Ovary (tissue), 7 donors: ENCODE measurements at regions not wholly inside any gene's neighbourhood (a gene's known extent, or its start where the extent isn't known, plus 50 kb on each side); places are given as distances from the start of the nearest gene placed in this dataset.

Experiments used
- DNase-seq, 5 donors: peaks; one replicate each; pipeline ENCODE4 v3.0.0-alpha.2; 2019 to 2020
- H3K27ac ChIP-seq, 2 donors: fragments of 200-600 bp; one replicate each; pipeline versions ENCODE4 v1.5.1 to v1.8.0; 2019 to 2022
- H3K27me3 ChIP-seq: fragments of 200-600 bp; one replicate; pipeline ENCODE4 v1.8.0; 2022
- H3K36me3 ChIP-seq: fragments of 200-600 bp; sonication (generic); one replicate; pipeline ENCODE4 v1.5.1; 2019
- H3K4me1 ChIP-seq: one replicate; pipeline ENCODE4 v1.8.1; 2013; ENCODE audit warnings: mild to moderate bottlenecking, moderate library complexity; ENCODE audit not compliant: insufficient read depth
- H3K4me3 ChIP-seq: fragments of 200-600 bp; sonication (generic); one replicate; pipeline ENCODE4 v1.5.1; 2017
- H3K9me3 ChIP-seq, 2 donors: fragments of 200-600 bp in 1 of 2; sonication (generic) in 1 of 2; one replicate each; pipeline versions ENCODE4 v1.5.1 to v1.8.1; 2013 to 2019; ENCODE audit warnings: mild to moderate bottlenecking in 1 of 2, moderate library complexity in 1 of 2
- EP300 ChIP-seq: sonication (generic); formaldehyde crosslinking; IDR thresholded peaks from one replicate; pipeline ENCODE4 v1.6.1; 2017; ENCODE audit warnings: antibody characterized with exemption
- POLR2A ChIP-seq: fragments of 450-650 bp; IDR thresholded peaks from one replicate; pipeline ENCODE4 v1.6.1; 2017; ENCODE audit warnings: antibody characterized with exemption, mild to moderate bottlenecking, moderate library complexity
- WGBS, 3 donors: extraction: QIAGEN DNeasy Blood & Tissue Kit in 1 of 3; methylation state at CpG; one replicate each; pipeline versions ENCODE4 v1.1.5 to v1.1.7; 2013 to 2017; 5-methylcytosine and 5-hydroxymethylcytosine counted together
- intact Hi-C, 4 donors: fragments of 100-400 bp; cut with DNase I; formaldehyde crosslinking; loops; one replicate each; pipeline versions ENCODE4 v1.11.0 to v1.15.1; 2022 to 2023
- TF ChIP-seq, protein P1 (sequence below), 3 donors: fragments of 450-650 bp in 2 of 3; fragments of 200-600 bp in 1 of 3; IDR thresholded peaks; one replicate each; pipeline versions ENCODE4 v1.5.1 to v1.8.0; 2016 to 2022; ENCODE audit warnings: antibody characterized with exemption in 3 of 3, mild to moderate bottlenecking in 1 of 3
- donor health status: DM: no; HTN: no; CAD: no; lungs with moderate emphysema.
- donor health status: DM: no; HTN: no; CAD: no.
- donor health status: Bipolar disorder and iron deficiency.
- donor health status: DM: no; HTN: no; CAD: no.
- donor health status: DM: yes; HTN: yes; CAD: no.

DNA sequence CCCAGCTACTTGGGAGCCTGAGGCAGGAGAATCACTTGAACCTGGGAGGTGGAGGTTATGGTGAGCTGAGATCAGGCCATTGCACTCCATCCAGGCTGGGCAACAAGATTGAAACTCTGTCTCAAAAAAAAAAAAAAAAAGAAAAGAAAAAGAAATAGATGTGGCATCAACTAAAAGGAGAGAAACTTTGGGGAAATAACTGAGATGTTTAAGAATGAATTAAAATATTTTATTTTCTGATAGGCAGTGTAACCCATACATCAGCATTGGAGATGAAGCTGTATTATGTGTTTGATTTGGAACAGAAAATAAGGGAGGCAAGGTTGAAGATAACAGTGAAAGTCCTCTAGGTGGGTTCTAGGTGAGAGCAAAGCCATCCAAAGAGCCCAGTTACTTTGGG lies 110.7 kb upstream of the HNRNPA3 start:
- DNase-seq: no peak
- intact Hi-C loops: no loop called here
- no peak overlapping the region for H3K4me3 ChIP-seq
- H3K4me1 ChIP-seq: no peaks in the 10 kb centered on the region
- no peak overlapping the region for H3K27ac ChIP-seq
- H3K36me3 ChIP-seq: no peaks in the 10 kb centered on the region
- H3K9me3 ChIP-seq: no peaks in the 10 kb centered on the region
- TF ChIP-seq, protein P1, sequence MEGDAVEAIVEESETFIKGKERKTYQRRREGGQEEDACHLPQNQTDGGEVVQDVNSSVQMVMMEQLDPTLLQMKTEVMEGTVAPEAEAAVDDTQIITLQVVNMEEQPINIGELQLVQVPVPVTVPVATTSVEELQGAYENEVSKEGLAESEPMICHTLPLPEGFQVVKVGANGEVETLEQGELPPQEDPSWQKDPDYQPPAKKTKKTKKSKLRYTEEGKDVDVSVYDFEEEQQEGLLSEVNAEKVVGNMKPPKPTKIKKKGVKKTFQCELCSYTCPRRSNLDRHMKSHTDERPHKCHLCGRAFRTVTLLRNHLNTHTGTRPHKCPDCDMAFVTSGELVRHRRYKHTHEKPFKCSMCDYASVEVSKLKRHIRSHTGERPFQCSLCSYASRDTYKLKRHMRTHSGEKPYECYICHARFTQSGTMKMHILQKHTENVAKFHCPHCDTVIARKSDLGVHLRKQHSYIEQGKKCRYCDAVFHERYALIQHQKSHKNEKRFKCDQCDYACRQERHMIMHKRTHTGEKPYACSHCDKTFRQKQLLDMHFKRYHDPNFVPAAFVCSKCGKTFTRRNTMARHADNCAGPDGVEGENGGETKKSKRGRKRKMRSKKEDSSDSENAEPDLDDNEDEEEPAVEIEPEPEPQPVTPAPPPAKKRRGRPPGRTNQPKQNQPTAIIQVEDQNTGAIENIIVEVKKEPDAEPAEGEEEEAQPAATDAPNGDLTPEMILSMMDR (IDR thresholded peaks at IDR 0.05): no peak
- TF ChIP-seq EP300 (no peak), POLR2A (no peak)
- H3K27me3 ChIP-seq: no peaks in the 10 kb centered on the region

DNA sequence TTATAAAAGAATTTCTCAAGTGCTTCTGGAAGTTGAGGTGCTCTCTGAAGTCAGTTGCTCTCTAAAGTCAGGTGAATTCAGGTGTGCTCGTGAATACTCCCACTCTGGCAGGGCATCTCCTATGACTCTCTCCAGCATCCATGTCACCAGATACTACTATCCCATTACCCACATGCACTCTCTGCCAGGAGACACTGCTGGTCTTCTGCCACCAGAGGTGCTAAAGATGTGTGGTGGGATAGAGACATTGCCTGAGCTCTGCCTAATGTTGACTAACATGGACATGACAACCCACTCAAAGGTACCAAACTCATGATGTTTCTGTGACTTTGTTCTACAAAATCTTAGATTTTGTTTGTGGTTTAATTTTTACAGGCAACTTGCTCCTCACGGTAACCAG lies 106.4 kb upstream of the HNRNPA3 start:
- no peaks in the 10 kb centered on the region for H3K27me3 ChIP-seq
- no peaks in the 10 kb centered on the region for H3K36me3 ChIP-seq
- H3K4me3 ChIP-seq: no peak overlapping the region
- H3K9me3 ChIP-seq: no peaks in the 10 kb centered on the region
- no peak for TF ChIP-seq EP300
- no peak for TF ChIP-seq POLR2A
- TF ChIP-seq, protein P1 (IDR thresholded peaks at IDR 0.05): no peak
- H3K4me1 ChIP-seq: no peaks in the 10 kb centered on the region
- intact Hi-C loops: no loop called here
- no peak overlapping the region for H3K27ac ChIP-seq
- DNase-seq: no peak
- 88 to 93% (median 89%) methylated on average over 2 of the region's 2 CpGs for WGBS, 3 donors

DNA sequence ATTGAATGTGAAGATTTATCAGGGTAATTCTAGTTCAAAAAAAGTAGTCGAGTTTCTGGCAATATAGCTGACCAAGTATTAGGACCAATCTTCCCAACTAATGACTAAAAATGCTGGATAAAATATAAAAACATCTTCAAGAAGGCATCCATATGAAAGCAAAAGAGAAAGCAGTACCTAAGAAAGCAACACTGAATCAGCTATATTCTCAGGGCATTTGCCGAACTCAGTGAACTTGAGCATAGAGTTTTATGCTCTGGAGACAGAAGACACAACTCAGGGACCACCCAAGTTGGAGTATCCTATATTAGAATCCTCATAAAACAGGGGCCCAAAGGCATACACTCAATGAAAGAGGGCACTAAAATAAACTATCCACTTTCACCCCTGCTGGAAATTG lies 103.7 kb upstream of the HNRNPA3 start:
- no peaks in the 10 kb centered on the region for H3K36me3 ChIP-seq
- no peak for DNase-seq
- no peaks in the 10 kb centered on the region for H3K9me3 ChIP-seq
- intact Hi-C loops: no loop called here
- no peaks in the 10 kb centered on the region for H3K27me3 ChIP-seq
- H3K27ac ChIP-seq: no peak overlapping the region
- H3K4me1 ChIP-seq: no peaks in the 10 kb centered on the region
- 60 to 67% (median 64%) methylated on average over 2 of the region's 2 CpGs for WGBS, 3 donors
- no peak for TF ChIP-seq EP300
- TF ChIP-seq, protein P1 (IDR thresholded peaks at IDR 0.05): no peak
- no peak overlapping the region for H3K4me3 ChIP-seq

DNA sequence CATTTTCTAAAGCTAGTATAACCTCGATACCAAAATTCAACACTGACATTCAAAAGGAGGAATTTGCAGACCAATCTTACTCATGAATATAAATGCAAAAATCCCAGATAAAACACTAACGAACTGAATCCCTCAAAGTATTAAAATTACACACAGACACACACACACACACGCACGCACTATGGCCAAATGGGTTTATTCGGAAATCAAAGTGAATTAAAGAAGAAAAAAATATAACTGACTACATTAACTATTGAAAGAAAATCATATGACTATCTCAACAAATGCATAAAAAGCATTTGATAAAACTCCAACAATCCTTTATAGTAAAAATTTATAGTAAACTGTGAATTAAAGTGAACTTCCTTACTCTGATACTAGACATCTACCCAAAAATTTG lies 97.9 kb upstream of the HNRNPA3 start:
- Histone ChIP-seq H3K36me3 (no peaks in the 10 kb centered on the region), H3K4me3 (no peak overlapping the region), H3K4me1 (no peaks in the 10 kb centered on the region), H3K9me3 (no peaks in the 10 kb centered on the region), H3K27me3 (no peaks in the 10 kb centered on the region), H3K27ac (no peak overlapping the region)
- no peak for DNase-seq
- intact Hi-C loops: no loop called here
- TF ChIP-seq, protein P1 (IDR thresholded peaks at IDR 0.05): no peak
- no peak for TF ChIP-seq EP300
- no peak for TF ChIP-seq POLR2A
- WGBS, 3 donors: 92 to 97% (median 95%) methylated on average over 5 of the region's 5 CpGs

DNA sequence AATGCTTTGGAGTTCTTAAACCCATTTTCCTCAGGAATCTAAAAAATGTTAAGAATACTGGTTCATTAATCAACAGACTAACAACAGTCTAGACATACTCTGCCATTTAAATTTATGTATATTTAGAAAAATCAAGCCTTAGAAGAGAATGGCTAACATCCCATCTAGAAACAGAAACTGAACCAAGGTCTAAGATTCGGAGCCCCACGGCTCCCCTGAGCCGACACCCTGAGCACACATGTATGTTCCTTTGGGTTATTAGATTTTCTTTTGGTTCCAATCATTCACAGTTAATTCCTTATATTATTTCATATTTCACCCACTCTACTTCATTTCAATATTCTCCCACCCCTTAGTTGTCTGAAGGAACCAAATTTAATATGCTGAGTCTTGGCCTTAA lies 94.8 kb upstream of the HNRNPA3 start:
- Histone ChIP-seq H3K9me3 (no peaks in the 10 kb centered on the region), H3K36me3 (no peaks in the 10 kb centered on the region), H3K27ac (no peak overlapping the region), H3K4me1 (no peaks in the 10 kb centered on the region), H3K27me3 (no peaks in the 10 kb centered on the region), H3K4me3 (no peak overlapping the region)
- DNase-seq: no peak
- TF ChIP-seq POLR2A (no peak), EP300 (no peak)
- TF ChIP-seq, protein P1 (IDR thresholded peaks at IDR 0.05): no peak
- 78 to 94% (median 88%) methylated on average over 3 of the region's 3 CpGs for WGBS, 3 donors
- intact Hi-C loops: no loop called here
